ENCODE measurements at regions not wholly inside any gene's neighbourhood (a gene's known extent, or its start where the extent isn't known, plus 50 kb on each side); places are given as distances from the start of the nearest gene placed in this dataset.

- Histone ChIP-seq H3K36me3 (ENCODE audit: control insufficient read depth in 1 of 2, insufficient read depth in 2 of 2, low read length in 2 of 2) (no peaks in the 10 kb centered on the region), H4K20me1 (ENCODE audit: insufficient read depth) (no peaks in the 10 kb centered on the region), H3K4me3 (replicated peaks in 1 of 2; ENCODE audit: low read depth in 1 of 2, low read length in 2 of 2) (no peak overlapping the region), H2AFZ (ENCODE audit: low read depth, low read length, poor library complexity, severe bottlenecking) (no peak overlapping the region), H3K27ac (ENCODE audit: low read depth, low read length) (no peak overlapping the region), H3K9me3 (ENCODE audit: control insufficient read depth in 1 of 2, insufficient read depth in 1 of 2, low read depth in 1 of 2, low read length in 2 of 2) (peaks cover 0 to 12% of the 10 kb centered on the region in 2 experiments; a peak in 3 of 4 replicates), H3K9ac (ENCODE audit: low read length) (no peak overlapping the region), H3K9me2 (ENCODE audit: insufficient read depth) (no peaks in the 10 kb centered on the region), H3K27me3 (ENCODE audit: insufficient read depth, low read length) (no peaks in the 10 kb centered on the region), H3K4me1 (ENCODE audit: control insufficient read depth in 1 of 2, insufficient read depth in 2 of 2, low read length in 2 of 2) (no peaks in the 10 kb centered on the region), H3K79me2 (ENCODE audit: insufficient read depth, low read length) (no peaks in the 10 kb centered on the region), H3K4me2 (ENCODE audit: low read length) (no peak overlapping the region)
- ATAC-seq (no peak), DNase-seq (ENCODE audit: low read depth, low spot score) (no peak)
- ChIA-PET CTCF (no interaction called here), POLR2A (no interaction called here), RAD21 (ENCODE audit: low non-redundant PET in 1 of 2, low total read pairs in 2 of 2, uncharacterized antibody in 2 of 2, unreplicated experiment in 2 of 2) (no interaction called here)
- BruUV-seq (replicated peaks) = no TSS peak
- TF ChIP-seq ATF3 (IDR thresholded peaks at IDR 0.05) (no peak), FOSL1 (IDR thresholded peaks at IDR 0.05; ENCODE audit: low read depth) (no peak), YY1 (IDR thresholded peaks at IDR 0.05; ENCODE audit: extremely low read depth, insufficient replicate concordance, low read depth, low read length) (no peak), POLR2A (IDR thresholded peaks at IDR 0.05; ENCODE audit: borderline replicate concordance, extremely low read depth, insufficient read depth, insufficient read length) (no peak), TCF7L2 (IDR thresholded peaks at IDR 0.05; ENCODE audit: borderline replicate concordance, extremely low read depth, insufficient read depth, insufficient read length) (no peak), ZBTB33 (IDR thresholded peaks at IDR 0.05; ENCODE audit: extremely low read depth, insufficient replicate concordance, low read length) (no peak), EGR1 (IDR thresholded peaks at IDR 0.05; ENCODE audit: low read depth) (no peak), SRF (IDR thresholded peaks at IDR 0.05; ENCODE audit: low read depth) (no peak), ELF1 (IDR thresholded peaks at IDR 0.05; ENCODE audit: borderline replicate concordance, low read depth) (no peak), POLR2AphosphoS5 (IDR thresholded peaks at IDR 0.05; ENCODE audit: low read depth, low read length) (no peak)
- intact Hi-C loops (cut with micrococcal nuclease) = no loop called here
These were observed 526.3 kb upstream of the DCC start for GRCh38 chr18:51813740-51814139.

Data from HCT116 (cell line).